PC-9 (cell line): ENCODE measurements at regions not wholly inside any gene's neighbourhood (a gene's known extent, or its start where the extent isn't known, plus 50 kb on each side); places are given as distances from the start of the nearest gene placed in this dataset.

Experiments used
- EZH2 ChIP-seq: fragments of 200-600 bp; sonication (generic); IDR thresholded peaks from 2 replicates; pipeline ENCODE4 v1.8.0; 2017; ENCODE audit warnings: antibody characterized with exemption, low read depth
- TF ChIP-seq, protein P1 (sequence below): fragments of 200-600 bp; sonication (generic); conservative IDR thresholded peaks from 2 replicates; pipeline ENCODE4 v1.6.1; 2017; ENCODE audit warnings: mixed run types, antibody characterized with exemption, mild to moderate bottlenecking, moderate library complexity

- TF ChIP-seq, protein P1, sequence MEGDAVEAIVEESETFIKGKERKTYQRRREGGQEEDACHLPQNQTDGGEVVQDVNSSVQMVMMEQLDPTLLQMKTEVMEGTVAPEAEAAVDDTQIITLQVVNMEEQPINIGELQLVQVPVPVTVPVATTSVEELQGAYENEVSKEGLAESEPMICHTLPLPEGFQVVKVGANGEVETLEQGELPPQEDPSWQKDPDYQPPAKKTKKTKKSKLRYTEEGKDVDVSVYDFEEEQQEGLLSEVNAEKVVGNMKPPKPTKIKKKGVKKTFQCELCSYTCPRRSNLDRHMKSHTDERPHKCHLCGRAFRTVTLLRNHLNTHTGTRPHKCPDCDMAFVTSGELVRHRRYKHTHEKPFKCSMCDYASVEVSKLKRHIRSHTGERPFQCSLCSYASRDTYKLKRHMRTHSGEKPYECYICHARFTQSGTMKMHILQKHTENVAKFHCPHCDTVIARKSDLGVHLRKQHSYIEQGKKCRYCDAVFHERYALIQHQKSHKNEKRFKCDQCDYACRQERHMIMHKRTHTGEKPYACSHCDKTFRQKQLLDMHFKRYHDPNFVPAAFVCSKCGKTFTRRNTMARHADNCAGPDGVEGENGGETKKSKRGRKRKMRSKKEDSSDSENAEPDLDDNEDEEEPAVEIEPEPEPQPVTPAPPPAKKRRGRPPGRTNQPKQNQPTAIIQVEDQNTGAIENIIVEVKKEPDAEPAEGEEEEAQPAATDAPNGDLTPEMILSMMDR = no peak
- no peak for TF ChIP-seq EZH2
These were observed 128.7 kb downstream of the ELAPOR2 start for GRCh38 chr7:86930554-86931307.
